VCaP (cell line): ENCODE measurements at regions not wholly inside any gene's neighbourhood (a gene's known extent, or its start where the extent isn't known, plus 50 kb on each side); places are given as distances from the start of the nearest gene placed in this dataset.

Experiments used
- H3K27ac ChIP-seq: fragments of 450-650 bp; 2 replicates; pipeline ENCODE4 v1.5.1; 2017
- TF ChIP-seq, protein P1 (sequence below): fragments of 450-650 bp; conservative IDR thresholded peaks from 2 replicates; pipeline ENCODE4 v1.5.1; 2017; ENCODE audit warnings: mild to moderate bottlenecking, moderate library complexity

GRCh38 chr19:29342721-29343120, 129.8 kb upstream of the UQCRFS1 start:
- H3K27ac ChIP-seq = no peak overlapping the region
- TF ChIP-seq, protein P1, sequence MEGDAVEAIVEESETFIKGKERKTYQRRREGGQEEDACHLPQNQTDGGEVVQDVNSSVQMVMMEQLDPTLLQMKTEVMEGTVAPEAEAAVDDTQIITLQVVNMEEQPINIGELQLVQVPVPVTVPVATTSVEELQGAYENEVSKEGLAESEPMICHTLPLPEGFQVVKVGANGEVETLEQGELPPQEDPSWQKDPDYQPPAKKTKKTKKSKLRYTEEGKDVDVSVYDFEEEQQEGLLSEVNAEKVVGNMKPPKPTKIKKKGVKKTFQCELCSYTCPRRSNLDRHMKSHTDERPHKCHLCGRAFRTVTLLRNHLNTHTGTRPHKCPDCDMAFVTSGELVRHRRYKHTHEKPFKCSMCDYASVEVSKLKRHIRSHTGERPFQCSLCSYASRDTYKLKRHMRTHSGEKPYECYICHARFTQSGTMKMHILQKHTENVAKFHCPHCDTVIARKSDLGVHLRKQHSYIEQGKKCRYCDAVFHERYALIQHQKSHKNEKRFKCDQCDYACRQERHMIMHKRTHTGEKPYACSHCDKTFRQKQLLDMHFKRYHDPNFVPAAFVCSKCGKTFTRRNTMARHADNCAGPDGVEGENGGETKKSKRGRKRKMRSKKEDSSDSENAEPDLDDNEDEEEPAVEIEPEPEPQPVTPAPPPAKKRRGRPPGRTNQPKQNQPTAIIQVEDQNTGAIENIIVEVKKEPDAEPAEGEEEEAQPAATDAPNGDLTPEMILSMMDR = no peak

GRCh38 chr19:29364224-29364726, 151.3 kb upstream of the UQCRFS1 start:
- TF ChIP-seq, protein P1 = no peak
- H3K27ac ChIP-seq = no peak overlapping the region

- no peak overlapping the region for H3K27ac ChIP-seq
- TF ChIP-seq, protein P1 = no peak
These were observed 152.0 kb upstream of the UQCRFS1 start for GRCh38 chr19:29364999-29365398.

- no peak overlapping the region for H3K27ac ChIP-seq
- TF ChIP-seq, protein P1 = no peak
These were observed 153.0 kb upstream of the UQCRFS1 start for GRCh38 chr19:29365836-29366417.

- TF ChIP-seq, protein P1 = no peak
- H3K27ac ChIP-seq = no peak overlapping the region
These were observed 153.8 kb upstream of the UQCRFS1 start for GRCh38 chr19:29366757-29367156.

DNA sequence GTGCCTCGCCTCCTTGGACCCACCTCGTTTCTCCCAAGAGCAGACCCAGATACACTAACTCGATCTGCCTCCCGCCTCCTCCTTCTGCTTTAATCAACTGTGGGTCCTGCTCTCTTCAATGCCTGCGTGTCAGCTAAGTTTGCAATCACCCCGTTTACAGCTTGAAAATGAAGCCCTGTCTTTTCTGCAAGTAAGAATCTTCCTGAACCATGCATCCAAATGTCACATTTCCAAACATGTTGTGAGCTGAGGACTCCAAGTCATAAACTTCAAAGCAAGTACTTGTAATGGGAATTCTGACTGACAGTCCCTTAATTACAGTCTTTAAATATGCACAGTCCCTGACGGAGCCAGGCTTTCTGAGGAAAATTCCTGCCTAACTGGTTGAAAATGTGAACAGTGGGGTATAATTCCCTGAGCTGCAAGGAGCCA, 154.9 kb upstream of the UQCRFS1 start:
- TF ChIP-seq, protein P1 = no peak
- no peak overlapping the region for H3K27ac ChIP-seq

- TF ChIP-seq, protein P1 = no peak
- no peak overlapping the region for H3K27ac ChIP-seq
These were observed 155.5 kb upstream of the VSTM2B start for GRCh38 chr19:29370276-29370675.
